Spleen (tissue), 7 donors: ENCODE measurements at regions not wholly inside any gene's neighbourhood (a gene's known extent, or its start where the extent isn't known, plus 50 kb on each side); places are given as distances from the start of the nearest gene placed in this dataset.

Source experiments
- CTCF ChIP-seq, 11 experiments: fragments of 200-600 bp in 7 of 11; fragments of 450-650 bp in 4 of 11; sonication (generic) in 4 of 11; IDR thresholded peaks in 8 of 11; conservative IDR thresholded peaks in 3 of 11; 1 replicate in 7 of 11; 2 replicates in 4 of 11; pipeline versions ENCODE4 v1.4.0 to v1.8.0; 2016 to 2021; ENCODE audit warnings: antibody characterized with exemption in 11 of 11, inconsistent platforms in 4 of 11, mild to moderate bottlenecking in 1 of 11
- POLR2A ChIP-seq, 3 donors: fragments of 450-650 bp; IDR thresholded peaks; one replicate each; pipeline ENCODE4 v1.5.1; 2017; ENCODE audit warnings: antibody characterized with exemption in 3 of 3, mild to moderate bottlenecking in 1 of 3
- POLR2AphosphoS5 ChIP-seq, 3 donors: sonication (generic); formaldehyde crosslinking; IDR thresholded peaks; one replicate each; pipeline ENCODE4 v1.5.1; 2017; ENCODE audit warnings: antibody characterized with exemption in 3 of 3
- donor health status: DM: no; HTN: no; CAD: no; lungs with moderate emphysema.
- donor health status: DM: no; HTN: no; CAD: no.
- donor health status: DM: no; HTN: no; CAD: no.

GRCh38 chr5:3913279-3913678 is 317.6 kb downstream of the IRX1 start:
- TF ChIP-seq CTCF (IDR thresholded peaks at IDR 0.05 in 8 of 11, conservative IDR thresholded peaks at IDR 0.05 in 3 of 11): no peak
- no peak for TF ChIP-seq POLR2A (IDR thresholded peaks at IDR 0.05)
- TF ChIP-seq POLR2AphosphoS5 (IDR thresholded peaks at IDR 0.05): no peak
